Stimulated activated CD8-positive, alpha-beta memory T cell treated with anti-CD3 and anti-CD28 coated beads, Interleukin-12 subunit alpha, Interleukin-12 subunit beta, amount 100 ng/mL, for 24 hours (primary cell): ENCODE measurements at regions not wholly inside any gene's neighbourhood (a gene's known extent, or its start where the extent isn't known, plus 50 kb on each side); places are given as distances from the start of the nearest gene placed in this dataset.
"Not testable (repeated sequence)": the region's sequence is repeated elsewhere in the genome, so short reads cannot be mapped to it uniquely, and the experiment has no call there.

Source experiments
- DNase-seq: peaks from one replicate; pipeline ENCODE4 v3.0.0-alpha.2; 2020; ENCODE audit errors: extremely low read depth

- not testable (repeated sequence) for DNase-seq
These were observed 106.6 kb upstream of the TERB2 start for GRCh38 chr15:44849701-44850403.

- peak; percentile 24 for DNase-seq
These were observed 103.1 kb upstream of the TERB2 start for GRCh38 chr15:44853304-44853950.

- DNase-seq: not testable (repeated sequence)
These were observed 101.8 kb upstream of the TERB2 start for GRCh38 chr15:44854696-44855095.

GRCh38 chr15:44856284-44856683, 100.2 kb upstream of the TERB2 start:
- DNase-seq: not testable (repeated sequence)

- not testable (repeated sequence) for DNase-seq
These were observed 99.2 kb upstream of the TERB2 start for GRCh38 chr15:44857164-44857710.

- not testable (repeated sequence) for DNase-seq
These were observed 97.4 kb upstream of the TERB2 start for GRCh38 chr15:44859088-44859487.

- DNase-seq: not testable (repeated sequence)
These were observed 96.3 kb upstream of the TERB2 start for GRCh38 chr15:44860168-44860567.

GRCh38 chr15:44861439-44861910, 95.0 kb upstream of the TERB2 start:
- no peak for DNase-seq

- no peak for DNase-seq
These were observed 94.6 kb upstream of the TERB2 start for GRCh38 chr15:44861917-44862316.

- DNase-seq: not testable (repeated sequence)
These were observed 93.6 kb upstream of the TERB2 start for GRCh38 chr15:44862866-44863265.

GRCh38 chr15:44868100-44868499, 88.4 kb upstream of the TERB2 start:
- not testable (repeated sequence) for DNase-seq

GRCh38 chr15:44870125-44870524, 86.4 kb upstream of the TERB2 start:
- not testable (repeated sequence) for DNase-seq

- no peak for DNase-seq
These were observed 83.4 kb upstream of the TERB2 start for GRCh38 chr15:44873103-44873502.

GRCh38 chr15:44879066-44879465, 77.4 kb upstream of the TERB2 start:
- no peak for DNase-seq

GRCh38 chr15:44882499-44882968, 74.0 kb upstream of the TERB2 start:
- DNase-seq: peak; percentile 19

GRCh38 chr15:44883199-44883877, 73.1 kb upstream of the TERB2 start:
- DNase-seq: no peak

- not testable (repeated sequence) for DNase-seq
These were observed 57.4 kb upstream of the TERB2 start for GRCh38 chr15:44898890-44899651.

GRCh38 chr15:44899775-44900174, 56.7 kb upstream of the TERB2 start:
- DNase-seq: not testable (repeated sequence)

- DNase-seq: not testable (repeated sequence)
These were observed 55.7 kb upstream of the TERB2 start for GRCh38 chr15:44900796-44901195.

- not testable (repeated sequence) for DNase-seq
These were observed 53.2 kb upstream of the TERB2 start for GRCh38 chr15:44903281-44903680.

GRCh38 chr15:44904651-44905340, 51.7 kb upstream of the TERB2 start:
- DNase-seq: not testable (repeated sequence)
